ENCODE measurements at regions not wholly inside any gene's neighbourhood (a gene's known extent, or its start where the extent isn't known, plus 50 kb on each side); places are given as distances from the start of the nearest gene placed in this dataset.
"Not testable (repeated sequence)": the region's sequence is repeated elsewhere in the genome, so short reads cannot be mapped to it uniquely, and the experiment has no call there.

- DNase-seq (ENCODE audit: low spot score), result no peak
- in situ Hi-C loops (cut with MboI; ENCODE audit: low sequenced_read_pairs, unreplicated experiment), result no loop called here
- TF ChIP-seq CTCF (IDR thresholded peaks at IDR 0.05; ENCODE audit: borderline replicate concordance, control extremely low read depth, extremely low read depth, insufficient read depth, missing control alignments), result no peak
Measured at GRCh38 chrX:46117234-46117633, 428.0 kb downstream of the ZNF674 start.

- DNase-seq (ENCODE audit: low spot score); in situ Hi-C loops (cut with MboI; ENCODE audit: low sequenced_read_pairs, unreplicated experiment): not testable (repeated sequence)
Measured at GRCh38 chrX:46087310-46087709, 457.9 kb downstream of the ZNF674 start.

GRCh38 chrX:46080121-46080520 is 465.1 kb downstream of the ZNF674 start:
- DNase-seq (ENCODE audit: low spot score); in situ Hi-C loops (cut with MboI; ENCODE audit: low sequenced_read_pairs, unreplicated experiment): not testable (repeated sequence)

- no peak for TF ChIP-seq CTCF (IDR thresholded peaks at IDR 0.05; ENCODE audit: borderline replicate concordance, control extremely low read depth, extremely low read depth, insufficient read depth, missing control alignments)
- no peak for DNase-seq (ENCODE audit: low spot score)
- in situ Hi-C loops (cut with MboI; ENCODE audit: low sequenced_read_pairs, unreplicated experiment), result no loop called here
Measured at GRCh38 chrX:46072791-46073190, 472.4 kb downstream of the ZNF674 start.

GRCh38 chrX:46072372-46072771 is 472.8 kb downstream of the ZNF674 start:
- in situ Hi-C loops (cut with MboI; ENCODE audit: low sequenced_read_pairs, unreplicated experiment), result no loop called here
- TF ChIP-seq CTCF (IDR thresholded peaks at IDR 0.05; ENCODE audit: borderline replicate concordance, control extremely low read depth, extremely low read depth, insufficient read depth, missing control alignments), result no peak
- DNase-seq (ENCODE audit: low spot score), result no peak

- TF ChIP-seq CTCF (IDR thresholded peaks at IDR 0.05; ENCODE audit: borderline replicate concordance, control extremely low read depth, extremely low read depth, insufficient read depth, missing control alignments), result no peak
- in situ Hi-C loops (cut with MboI; ENCODE audit: low sequenced_read_pairs, unreplicated experiment), result no loop called here
Measured at GRCh38 chrX:46070421-46070820, 474.8 kb downstream of the ZNF674 start.

GRCh38 chrX:46059316-46059715 is 485.9 kb downstream of the ZNF674 start:
- in situ Hi-C loops (cut with MboI; ENCODE audit: low sequenced_read_pairs, unreplicated experiment), result no loop called here
- TF ChIP-seq CTCF (IDR thresholded peaks at IDR 0.05; ENCODE audit: borderline replicate concordance, control extremely low read depth, extremely low read depth, insufficient read depth, missing control alignments), result no peak
- DNase-seq (ENCODE audit: low spot score), result no peak

More at GRCh38 chrX:46070421-46070820, 474.8 kb downstream of the ZNF674 start:
- DNase-seq (ENCODE audit: low spot score), result no peak

GRCh38 chrX:46044486-46044885 is 500.7 kb downstream of the ZNF674 start:
- DNase-seq (ENCODE audit: low spot score), result no peak
- in situ Hi-C loops (cut with MboI; ENCODE audit: low sequenced_read_pairs, unreplicated experiment), result no loop called here
- no peak for TF ChIP-seq CTCF (IDR thresholded peaks at IDR 0.05; ENCODE audit: borderline replicate concordance, control extremely low read depth, extremely low read depth, insufficient read depth, missing control alignments)
